Activated CD4-positive, alpha-beta T cell treated with anti-CD3 and anti-CD28 coated beads, Interleukin-2, amount 50 U/mL, for 4 hours (primary cell): ENCODE measurements at regions not wholly inside any gene's neighbourhood (a gene's known extent, or its start where the extent isn't known, plus 50 kb on each side); places are given as distances from the start of the nearest gene placed in this dataset.
A peak's percentile ranks its signal among the peaks of the same experiment; 100 is the strongest.

Source experiments
- DNase-seq, 2 experiments: peaks; one replicate each; pipeline ENCODE4 v3.0.0-alpha.2; 2020

DNA sequence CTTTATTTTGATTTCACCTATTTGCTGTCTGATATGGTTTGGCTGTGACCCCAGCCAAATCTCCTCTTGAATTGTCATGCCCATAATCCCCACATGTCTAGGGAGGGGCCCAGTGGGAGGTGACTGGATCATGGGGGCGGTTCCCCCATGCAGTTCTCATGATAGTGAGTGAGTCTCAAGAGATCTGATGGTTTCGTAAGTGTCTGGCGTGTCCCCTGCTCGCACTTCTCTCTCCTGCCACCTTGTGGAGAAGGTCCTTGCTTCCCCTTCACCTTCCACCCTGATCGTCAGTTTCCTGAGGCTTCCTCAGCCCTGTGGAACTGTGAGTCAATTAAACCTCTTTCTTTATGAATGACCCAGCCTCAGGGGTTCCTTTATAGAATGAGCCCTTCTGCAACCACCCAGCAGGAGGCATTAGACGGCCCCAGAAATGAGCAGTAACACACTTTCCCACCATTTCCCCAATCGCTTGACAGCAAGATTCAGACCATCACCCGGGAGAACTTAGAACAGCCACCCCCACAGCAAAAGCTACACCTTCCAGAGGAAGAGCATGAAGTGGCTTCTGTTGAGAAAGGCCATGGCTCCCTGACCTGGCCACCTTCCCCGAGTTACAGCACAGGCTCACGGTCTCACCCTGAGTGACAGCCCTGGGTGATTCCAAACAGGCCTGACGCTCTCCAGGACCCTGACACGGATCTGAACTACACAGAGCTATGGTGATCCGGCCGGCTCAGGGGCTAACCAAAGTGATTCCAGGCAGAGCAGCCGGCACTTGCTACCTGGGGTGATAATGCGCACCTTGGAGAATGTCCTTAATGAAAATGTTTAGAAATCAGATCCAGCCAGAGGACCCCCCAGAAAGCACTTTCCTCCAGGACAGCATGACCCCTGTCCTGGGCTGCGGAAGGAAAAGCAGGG, 131.2 kb upstream of the CDH4 start:
- DNase-seq, result peak in 1 of 2 experiments; percentile 2

DNA sequence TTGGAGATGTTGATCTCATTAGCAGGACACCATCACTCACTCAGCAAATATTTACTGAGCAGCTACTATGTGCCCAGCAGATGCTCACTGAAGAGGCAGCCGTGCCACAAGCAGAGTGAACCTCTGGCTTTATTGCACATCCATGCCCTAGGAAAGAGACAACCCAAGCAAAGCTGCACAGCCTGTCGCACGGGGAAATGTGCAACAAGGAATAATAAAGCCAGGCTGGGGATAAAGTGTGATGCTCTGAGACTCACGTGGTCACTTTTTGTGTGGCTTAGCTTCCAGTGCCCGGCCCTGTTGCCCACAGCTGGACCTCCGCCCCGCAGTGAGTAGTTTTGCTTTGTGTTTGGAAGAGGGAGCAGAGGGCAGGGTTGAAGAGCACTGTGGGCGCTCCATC, 130.4 kb upstream of the CDH4 start:
- DNase-seq, result no peak

DNA sequence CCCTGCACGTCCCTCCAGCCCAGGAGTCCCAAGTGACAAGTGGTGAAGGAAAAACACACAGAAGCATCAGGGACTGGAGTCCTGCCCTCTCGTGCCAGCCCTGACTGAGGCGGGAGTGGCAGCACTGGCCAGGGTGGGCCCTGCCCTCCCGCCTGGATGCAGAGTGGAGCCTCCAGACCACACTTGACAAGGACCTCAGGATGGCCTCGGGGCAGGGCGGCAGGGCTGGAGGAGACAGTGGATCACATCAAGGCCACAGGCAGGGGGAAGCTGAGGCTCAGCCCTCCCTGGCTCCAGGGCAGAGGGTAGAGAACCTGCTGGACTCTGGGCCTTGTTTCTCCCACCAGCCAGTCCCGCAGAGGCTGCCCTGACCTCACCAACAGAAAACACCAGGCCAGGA, 128.8 kb upstream of the CDH4 start:
- DNase-seq, result no peak

DNA sequence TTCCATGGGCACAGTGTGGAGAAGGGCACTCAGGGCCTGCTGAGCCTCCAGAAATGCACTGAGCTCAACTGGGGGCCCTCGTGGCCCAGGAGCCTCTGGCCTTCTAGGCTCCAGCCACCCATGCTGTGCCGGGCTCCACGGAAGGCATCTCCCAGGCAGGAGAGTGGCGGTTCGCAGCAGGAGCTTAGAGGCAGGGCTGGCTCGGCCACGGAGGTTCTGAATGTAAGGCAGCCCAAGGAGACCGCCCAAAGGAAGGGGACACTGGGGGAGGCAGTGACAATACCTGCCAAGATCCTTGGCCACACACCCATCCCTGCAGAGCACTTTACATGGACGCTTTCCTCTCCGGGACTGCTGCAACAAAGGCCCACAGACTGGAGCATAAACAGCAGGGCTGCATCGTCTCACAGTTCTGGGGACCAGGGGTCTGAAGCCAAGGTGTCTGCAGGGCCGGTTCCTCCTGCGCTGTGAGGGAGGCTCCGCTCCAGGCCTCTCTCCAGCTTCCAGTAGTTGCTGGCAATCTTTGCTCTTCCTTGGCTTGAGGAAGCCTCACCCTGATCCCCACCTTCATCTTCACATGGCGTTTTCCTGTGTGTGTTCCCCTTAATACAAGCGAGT, 128.2 kb upstream of the CDH4 start:
- no peak for DNase-seq

DNA sequence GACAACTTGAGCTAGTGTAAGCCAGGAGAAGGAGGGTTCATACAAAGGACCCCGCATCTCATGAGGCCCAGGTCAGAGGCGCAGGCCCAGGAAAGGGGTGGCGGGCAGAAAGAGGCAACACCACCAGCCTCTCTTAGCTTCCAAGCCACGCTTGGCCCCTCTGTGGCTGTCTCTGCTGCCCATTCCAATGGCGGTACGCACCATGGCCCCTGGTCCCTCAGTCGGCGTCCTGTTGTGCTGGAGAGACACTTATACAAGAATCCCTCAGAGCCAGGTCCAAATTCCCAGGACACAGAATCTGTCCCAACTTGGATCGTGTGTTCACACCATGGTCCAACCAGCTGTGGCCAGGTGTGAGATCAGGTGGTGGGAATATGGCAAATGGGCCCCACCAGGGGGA, 127.0 kb upstream of the CDH4 start:
- no peak for DNase-seq

DNA sequence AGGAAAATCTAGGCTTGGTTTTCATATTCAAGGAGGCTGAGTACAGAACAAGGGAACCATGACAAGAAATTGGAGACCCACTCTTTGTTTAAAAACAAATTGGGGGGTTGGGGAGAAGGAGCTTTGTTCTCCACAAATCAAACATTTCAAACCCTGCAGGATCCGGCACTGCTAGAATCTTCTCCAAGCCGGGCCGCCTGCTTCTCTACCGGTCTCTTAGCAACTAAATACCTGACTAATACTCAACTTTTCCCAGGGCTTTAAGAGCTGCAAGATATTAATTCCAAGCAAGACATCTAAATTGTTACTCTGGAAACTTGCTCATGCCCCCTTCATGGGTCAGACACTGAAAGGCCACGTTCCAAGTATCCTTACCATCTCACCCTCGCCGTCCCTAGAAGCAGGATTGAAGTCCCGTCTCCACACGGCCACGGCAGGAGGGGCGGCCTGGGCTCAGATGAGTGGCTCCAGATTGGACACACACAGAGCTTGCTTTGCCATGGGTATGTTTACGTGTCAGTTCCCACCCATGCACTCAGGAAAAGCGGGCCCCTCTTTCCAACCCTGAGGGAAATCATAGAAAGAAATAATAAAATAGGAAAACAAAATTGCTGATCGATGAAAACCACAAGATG, 126.4 kb upstream of the CDH4 start:
- no peak for DNase-seq

DNA sequence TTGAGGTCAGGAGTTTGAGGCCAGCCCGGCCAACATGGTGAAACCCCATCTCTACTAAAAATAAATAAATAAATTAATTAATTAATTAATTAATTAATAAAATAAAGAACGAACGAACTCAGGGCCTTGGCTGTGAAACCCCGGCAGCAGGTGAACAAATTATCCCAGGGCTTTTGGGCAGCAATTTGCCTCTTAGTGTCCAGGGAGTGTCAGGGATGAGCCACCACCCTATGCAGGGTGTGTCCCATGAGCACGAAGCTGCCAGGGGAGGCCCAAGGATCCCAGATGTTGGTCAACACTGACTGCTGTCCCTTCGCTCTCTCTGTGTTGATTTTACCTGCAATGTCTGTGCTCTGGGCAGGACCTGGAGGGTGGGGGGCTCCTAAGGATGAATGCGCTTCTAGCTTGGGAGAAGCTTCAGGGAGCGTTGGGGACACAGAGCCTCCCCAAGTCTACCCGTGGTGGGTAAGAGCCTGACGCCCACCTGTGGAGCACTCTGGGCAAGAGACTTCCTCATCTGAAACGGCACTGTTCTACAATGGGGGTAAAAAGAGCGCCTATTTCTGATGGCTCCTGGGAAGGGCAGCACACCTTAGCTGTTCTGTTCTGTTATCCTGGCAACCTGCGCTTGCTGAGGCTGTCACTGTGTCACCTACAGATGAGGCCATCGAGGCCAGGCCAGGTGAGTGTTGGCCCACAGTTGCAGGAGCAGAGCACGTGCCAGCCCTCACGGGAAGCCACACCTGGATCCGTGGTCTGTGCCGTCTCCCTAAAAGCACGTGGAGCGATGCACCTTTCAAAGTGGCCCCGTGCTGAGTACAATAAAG, 125.5 kb upstream of the CDH4 start:
- DNase-seq, result no peak

DNA sequence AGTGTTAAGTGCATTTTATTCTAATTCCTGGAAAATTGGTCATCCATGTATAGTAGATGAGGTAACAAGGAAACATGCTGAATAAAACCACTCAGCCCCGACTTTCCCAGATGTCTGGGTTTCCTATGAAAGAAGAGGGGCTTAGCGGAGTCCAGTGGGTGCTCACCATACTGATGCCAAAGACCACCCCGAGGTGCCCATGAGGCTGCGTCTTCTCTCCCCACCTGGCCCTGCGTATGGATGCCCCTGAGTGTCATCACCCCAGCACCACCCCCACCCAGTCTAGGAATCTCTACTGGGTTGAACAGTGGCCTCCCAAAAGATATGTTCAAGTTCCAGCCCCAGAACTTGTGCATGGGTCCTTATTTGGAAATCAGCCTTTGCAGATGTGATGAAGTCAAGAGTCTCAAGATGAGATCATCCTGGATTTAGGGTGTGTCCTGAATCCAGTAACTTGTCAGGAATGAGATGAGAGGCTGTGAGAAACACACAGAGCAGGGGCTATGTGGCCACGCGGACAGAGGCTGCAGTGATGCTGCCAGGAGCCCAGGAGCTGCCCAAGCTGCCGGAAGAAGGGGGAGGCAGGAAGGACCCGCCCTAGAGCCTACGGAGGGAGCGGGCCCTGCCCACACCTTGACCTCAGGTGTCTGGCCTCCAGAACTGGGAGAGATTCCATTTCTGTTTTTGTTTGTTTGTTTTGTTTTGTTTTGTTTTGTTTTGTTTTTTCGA, 124.6 kb upstream of the CDH4 start:
- DNase-seq, result no peak

DNA sequence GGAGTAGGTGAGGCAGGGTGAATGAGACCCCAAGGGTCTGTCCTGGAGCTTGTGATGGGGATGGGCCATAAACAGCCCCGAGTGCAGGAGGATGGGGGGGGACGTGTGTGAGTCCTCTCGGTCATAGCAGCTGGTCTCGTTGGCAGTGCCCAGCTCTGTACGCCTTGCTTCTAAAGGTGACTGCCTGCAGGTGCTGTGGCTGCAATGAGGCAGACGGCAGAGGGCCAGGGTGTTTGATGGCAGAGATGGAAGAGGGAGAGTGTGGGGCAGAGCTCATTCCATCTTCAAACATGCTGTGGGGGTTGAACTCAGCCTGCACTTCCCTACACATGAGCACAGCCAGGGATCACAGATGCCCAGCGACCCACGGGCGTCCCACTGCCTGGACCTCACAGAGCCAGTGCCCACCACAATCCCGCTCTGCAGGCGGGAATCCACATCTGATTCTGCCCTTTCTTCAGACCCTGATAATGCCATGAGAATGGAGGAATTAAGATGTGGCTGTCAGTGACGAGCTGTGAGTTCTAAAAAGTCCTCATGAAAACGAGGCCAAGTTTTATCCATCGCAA, 123.3 kb upstream of the CDH4 start:
- DNase-seq, result no peak

DNA sequence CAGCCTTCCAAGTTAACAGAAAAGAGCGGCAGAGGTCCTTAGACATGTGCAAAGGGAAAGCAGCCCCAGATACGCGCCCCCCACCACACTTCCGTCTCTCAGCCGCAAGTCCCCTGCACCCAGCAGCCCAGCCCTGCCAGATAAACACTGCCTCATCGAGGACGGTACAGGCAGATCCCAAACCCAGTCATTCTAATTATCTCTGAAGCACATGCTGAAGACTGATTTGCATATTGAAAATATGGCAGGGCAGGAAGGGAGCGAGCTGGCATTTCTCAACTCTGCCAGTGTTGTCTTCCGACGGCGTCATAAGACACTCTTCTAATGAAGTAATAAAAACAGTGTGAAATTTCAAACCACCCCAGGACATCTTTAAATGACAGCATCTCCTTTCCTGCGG, 122.8 kb upstream of the CDH4 start:
- no peak for DNase-seq

DNA sequence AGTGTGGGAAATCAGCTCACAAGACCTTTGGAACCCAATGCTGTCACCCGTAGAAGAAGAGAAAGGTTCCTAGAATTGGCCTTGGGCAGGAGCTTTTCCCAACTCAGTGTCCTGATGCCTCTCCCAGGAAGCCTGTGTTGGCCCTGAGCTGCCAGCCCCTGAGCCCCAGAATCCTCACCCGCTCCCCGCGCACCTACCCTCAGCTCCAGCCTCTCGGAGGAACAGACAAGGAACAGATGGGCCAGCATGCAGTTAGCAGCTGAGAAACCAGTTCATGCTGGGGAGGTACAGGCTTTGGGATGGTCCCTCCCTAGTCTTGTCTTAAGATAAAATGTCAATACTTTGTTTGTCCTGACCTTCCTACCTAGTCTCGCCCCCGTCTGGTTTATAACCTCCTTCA, 121.9 kb upstream of the CDH4 start:
- no peak for DNase-seq

DNA sequence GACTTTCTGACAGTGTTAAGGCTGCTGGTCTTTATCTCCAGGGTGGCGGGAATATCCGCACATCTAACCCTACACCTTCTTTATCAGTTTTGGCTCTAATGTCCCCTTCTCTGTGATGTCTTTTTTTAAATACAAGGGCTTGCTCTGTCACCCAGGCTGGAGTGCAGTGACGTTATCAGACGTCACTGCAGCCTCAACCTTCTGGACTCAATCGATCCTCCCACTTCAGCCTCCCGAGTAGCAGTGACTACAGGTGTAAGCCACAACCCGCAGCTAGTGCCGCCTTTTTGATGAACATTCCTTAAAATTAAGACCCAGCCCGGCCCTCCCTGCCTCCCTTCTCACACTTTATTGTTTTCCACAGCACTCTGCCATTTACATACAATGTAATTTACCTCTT, 120.1 kb upstream of the CDH4 start:
- DNase-seq, result no peak

DNA sequence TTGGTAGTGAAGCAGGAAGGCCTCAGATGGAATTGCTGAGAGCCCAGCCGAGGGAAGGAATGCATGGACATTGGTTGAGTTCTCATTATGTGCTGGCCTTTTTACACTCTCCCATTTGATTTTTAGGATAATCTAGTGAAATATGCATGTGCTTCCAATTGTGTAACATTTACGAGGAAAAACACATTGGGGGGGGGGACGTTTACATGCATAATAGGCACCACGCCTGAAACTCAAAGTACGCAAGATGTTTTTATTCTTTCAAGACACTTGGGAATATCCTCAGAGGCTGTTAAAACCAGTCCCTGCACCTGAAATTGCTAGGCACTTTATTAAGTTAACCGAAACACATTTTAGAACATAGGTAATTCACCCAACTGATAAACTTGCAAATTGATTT, 118.5 kb upstream of the CDH4 start:
- DNase-seq, result no peak

DNA sequence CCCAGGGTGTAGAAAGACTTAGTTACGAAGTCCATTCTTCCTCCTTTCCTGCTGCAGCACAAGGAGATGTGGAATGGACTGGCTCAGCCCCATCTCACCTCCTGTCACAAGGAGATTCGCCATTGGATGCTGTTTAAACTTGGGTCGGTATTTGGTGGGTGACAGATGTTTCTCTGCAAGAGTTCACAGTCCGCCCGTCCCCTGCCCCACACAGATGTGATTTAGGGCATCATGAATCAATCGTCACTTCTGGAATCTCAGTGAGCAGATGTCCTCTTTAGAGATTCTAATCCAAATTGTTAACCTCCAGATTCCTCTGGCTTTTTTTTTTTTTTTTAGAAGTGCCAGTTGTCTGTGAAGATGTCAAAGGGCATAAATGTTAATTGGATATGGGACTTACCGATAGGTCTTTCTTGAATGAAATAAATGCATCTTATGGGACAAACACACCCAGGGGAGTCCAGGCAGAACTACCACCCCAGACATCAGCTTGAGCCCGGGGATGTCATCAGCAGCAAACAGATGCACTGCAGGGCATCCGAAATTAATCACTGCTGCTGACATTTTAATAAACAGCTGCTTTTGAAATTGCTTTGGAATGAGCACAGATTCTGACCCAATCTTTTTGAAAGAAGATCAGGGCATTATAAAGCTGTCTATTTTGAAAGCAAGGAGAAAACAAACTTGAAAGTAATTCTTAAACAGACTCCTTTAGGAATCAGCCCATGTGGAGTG, 117.6 kb upstream of the CDH4 start:
- no peak for DNase-seq

DNA sequence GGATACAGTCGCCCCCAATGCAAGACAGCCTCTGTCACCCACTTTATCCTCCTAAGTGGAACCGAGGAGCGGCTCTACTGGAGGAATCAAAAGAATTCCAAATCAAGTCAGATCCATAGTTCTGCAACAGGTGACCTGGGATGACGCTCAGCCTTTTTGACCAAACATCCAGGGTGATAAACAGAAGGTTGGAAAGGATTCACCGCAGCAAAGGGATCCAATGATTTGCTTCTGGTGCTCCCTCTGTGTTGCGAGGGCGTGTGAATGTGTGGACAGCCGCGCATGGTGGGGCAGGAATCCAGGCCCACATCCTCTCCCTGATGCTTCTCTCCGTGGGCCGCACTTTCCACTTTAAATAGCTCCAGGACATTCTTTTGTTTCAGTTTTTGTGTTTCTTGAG, 116.8 kb upstream of the CDH4 start:
- no peak for DNase-seq

DNA sequence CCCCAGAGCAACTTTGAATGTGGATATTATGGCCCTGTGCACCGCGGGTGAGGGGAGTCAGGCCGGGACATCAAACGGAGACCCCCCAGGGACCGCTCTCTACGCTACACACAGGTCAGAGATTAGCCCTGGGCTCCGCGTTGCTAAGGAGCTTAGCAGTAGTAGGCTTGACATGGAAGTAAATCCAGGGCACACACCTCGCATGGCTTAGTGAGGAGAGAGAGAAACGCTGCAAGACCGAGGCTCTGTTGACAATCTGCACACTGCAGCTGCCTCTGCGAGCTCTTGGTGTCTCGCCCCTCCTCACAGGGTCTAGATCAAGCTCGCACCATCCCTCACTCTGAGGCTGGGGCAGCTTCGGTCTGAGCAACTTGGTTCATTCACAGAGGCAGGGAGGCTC, 116.1 kb upstream of the CDH4 start:
- no peak for DNase-seq

DNA sequence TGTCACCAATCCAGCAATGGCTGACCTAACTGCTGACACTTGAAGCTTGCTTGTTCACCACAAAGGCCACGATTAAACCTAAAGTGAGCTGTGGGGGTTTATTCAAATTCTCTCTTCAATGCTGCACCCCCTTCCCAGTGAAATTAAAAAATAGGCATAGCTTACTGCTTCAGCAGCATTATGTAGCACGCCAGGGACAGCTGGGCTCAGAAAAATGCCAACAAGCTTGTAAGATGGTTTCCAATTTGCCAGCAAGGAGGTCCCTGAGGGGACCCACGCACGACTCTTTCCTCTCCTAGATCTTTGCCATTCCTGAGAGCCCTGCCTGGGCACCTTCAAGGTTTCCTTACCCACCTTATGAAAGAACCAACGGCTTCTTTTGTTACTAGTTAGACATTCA, 113.5 kb upstream of the CDH4 start:
- no peak for DNase-seq

DNA sequence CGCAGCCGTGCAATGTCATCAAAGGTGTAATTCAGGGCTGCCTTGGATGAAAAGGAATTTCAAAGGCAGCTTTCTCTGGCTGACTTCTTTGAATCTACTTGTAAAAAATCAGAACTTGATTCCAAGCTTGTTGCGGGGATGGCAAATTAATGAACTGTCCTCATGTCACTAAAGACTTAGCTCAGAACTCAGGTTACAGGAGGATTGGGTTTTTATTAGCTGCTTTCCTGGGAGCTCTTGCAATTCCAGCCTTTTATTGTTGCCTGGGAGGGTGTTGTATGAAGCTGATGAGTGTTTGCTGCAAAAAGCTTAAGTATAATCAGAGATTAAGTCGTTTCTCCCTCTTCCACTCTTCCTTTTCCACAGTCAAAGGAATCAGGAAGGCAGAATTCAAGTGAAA, 113.0 kb upstream of the CDH4 start:
- DNase-seq, result no peak

DNA sequence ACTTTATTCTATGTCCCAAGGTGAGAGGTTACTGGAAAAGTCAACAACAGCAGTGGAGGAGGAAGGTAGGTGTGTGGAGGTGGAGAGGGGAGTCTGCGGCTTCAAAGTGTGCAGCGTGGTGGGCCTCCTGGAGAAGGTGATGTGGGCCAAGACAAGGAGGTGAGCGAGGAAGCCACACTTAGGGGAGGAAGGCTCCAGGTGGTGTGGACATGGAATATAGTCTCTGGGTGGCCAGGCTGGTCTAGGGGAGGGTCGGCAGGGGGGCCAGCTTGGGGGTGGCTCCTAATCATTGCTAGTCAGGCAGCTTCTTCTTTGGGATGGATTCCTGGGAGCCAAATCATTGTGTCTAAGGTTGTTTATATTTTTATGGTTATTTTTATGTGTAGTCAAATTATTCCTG, 111.5 kb upstream of the CDH4 start:
- no peak for DNase-seq

DNA sequence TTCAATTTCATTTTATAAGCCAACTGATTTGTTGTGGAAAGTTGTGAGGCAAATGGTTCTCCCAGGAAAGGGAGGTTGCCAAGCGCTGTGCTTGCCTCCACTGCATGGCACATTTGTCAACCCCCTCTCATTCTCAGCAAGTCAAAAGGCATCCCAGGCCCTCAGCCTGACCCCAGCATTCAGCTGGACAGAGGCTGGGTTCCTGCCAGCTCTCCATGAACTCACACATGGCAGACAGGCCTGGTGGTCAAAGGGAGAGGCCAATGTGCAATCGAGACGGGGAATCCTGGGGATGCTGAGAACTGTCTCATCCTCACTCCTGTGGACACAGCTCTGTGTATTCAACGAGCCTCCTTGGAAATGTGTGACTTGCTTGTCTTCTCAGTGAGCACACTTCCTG, 106.0 kb upstream of the CDH4 start:
- DNase-seq, result no peak

DNA sequence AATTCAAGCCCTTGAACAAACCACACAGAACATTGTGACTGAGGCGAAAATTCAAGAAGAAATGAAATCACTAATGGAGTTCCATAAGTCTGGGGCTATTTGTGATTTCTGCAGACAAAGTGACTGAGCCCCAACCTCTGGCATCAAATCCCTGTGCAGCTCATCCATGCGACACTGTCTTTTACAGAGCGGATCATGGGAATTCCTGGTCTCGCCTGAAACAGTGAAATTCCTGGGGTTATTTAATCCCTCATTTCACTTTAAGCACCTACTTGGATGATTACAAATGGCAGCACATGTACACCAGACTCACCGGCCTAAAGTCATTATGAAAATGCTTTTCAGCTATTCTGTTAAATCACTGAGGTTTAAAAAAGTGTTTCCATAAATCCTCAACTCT, 102.4 kb upstream of the CDH4 start:
- no peak for DNase-seq

DNA sequence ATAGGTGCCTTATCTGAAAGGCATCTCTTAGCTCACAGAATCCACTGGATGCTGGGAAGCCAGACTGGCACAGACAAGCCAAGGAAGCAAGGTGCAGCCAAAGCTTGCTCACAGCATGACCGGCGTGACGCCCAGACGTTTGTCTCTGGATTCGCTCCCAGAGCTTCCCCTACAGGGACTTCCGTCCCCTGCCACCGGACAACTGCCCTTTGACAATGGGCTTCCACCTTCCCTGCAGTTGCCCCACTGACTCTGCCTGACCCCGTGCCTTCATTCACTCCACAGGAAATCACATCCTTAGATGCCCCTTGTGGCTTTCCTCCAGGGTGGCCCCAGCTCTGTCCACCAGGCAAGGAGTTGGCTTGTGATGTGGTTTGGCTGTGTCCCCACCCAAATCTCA, 94.8 kb upstream of the CDH4 start:
- DNase-seq, result no peak
